LoVo (cell line): ENCODE measurements at regions not wholly inside any gene's neighbourhood (a gene's known extent, or its start where the extent isn't known, plus 50 kb on each side); places are given as distances from the start of the nearest gene placed in this dataset.

Experiments used
- DNase-seq: peaks from one replicate; pipeline ENCODE4 v3.0.0-alpha.2; 2016; ENCODE audit warnings: low spot score

DNA sequence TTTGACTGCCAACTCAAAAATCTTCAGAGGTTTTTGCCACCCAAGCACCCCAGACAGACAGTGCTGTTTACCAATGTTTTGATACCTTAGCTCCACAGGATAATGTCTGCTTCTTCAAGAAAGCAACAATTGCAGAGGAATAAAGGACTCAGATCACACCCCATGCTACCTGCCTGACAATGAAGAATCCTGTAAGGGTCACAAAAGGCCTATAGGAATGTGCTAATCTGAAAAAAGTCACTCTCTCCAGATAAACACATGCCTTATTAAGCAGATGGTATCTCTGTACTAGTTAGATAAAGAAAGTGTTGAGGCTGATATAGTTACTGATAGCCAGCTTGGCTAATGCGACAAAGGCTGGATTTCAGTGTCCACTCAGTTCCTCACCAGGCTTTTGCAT, 1076.7 kb upstream of the SORCS1 start:
- no peak for DNase-seq

DNA sequence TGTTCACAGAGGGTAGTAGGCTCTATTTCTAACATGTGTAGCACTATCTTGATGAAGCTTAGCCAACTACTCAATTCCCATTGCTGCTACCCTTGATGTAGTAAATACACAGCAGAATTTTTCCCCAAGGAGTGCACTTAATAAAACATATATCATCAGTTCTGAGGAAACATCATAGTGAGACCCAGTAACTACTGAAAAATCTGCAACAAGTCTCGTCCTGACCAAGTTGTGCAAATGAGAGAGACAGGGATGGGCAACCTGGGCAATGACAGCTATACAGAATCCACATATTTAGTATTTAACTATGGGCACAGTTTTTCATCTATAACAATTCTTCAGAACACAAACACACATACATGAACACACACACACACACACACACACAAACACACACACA, 1073.8 kb upstream of the SORCS1 start:
- no peak for DNase-seq

DNA sequence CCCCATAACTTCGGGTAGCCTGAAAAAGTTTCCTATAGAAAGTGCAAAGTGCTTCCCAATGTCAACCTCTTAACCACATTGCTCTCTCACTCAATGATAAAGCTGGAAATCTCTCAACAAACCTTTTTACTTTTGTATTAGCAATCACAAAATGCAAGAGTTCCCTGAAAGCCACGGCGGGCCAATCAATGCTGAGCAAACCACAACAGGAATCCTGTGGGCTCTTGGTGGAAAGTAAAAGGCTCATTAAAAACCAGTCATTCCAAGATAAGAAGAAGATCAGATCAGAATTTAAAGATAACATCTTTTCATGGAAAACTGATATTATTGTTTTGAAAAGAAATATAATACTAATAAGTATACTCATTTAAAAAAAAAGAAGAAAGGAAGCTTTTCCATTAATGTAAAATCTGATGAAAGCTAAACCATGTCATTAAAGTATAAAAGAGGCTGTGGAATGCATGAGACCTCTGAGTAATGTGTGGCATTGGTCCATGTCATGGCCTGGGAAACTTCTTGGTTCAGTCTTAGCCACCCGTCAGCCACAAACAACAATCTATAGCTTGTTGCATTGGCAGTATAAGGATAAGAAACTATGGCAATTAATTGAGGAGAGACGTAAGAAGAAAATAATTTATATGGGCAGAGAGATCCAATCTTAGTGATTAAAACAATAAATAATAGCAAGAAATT, 1066.1 kb upstream of the SORCS1 start:
- peak; percentile 1 for DNase-seq

DNA sequence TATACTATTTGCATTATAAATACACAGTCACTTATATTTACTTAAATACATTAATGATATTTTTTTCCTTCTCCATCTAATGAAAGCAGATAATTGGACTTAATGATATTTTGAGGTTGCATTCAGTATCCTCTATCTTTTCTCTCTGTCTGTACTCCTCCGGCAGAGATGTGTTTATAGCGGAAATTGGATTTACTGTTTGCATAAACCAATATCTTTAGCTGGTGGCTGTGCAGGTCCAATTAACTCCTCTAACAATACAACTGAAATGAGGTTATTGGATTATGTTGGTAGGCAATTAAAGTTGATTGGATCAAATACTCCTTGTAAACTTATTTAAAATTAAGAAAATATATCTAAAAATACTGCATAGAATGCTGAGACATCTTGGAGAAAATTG, 1044.2 kb upstream of the SORCS1 start:
- no peak for DNase-seq

DNA sequence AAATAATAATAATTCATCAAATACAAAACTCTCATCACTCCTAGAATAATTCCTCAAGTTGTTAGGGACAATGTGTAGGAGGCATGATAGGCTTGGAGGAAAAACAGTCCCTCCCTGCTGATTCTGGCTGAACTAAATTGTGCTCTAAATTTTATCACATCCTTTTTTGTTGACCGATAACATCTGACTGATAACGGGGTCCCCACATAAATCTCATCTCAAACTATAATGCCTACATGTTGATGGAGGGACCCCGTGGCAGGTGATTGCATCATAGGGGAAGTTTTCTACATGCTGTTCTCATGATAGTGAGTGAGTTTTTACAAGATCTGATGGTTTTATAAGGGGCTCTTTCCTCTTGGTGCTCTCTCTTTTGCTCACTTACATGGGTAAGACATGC, 1043.5 kb upstream of the SORCS1 start:
- no peak for DNase-seq

DNA sequence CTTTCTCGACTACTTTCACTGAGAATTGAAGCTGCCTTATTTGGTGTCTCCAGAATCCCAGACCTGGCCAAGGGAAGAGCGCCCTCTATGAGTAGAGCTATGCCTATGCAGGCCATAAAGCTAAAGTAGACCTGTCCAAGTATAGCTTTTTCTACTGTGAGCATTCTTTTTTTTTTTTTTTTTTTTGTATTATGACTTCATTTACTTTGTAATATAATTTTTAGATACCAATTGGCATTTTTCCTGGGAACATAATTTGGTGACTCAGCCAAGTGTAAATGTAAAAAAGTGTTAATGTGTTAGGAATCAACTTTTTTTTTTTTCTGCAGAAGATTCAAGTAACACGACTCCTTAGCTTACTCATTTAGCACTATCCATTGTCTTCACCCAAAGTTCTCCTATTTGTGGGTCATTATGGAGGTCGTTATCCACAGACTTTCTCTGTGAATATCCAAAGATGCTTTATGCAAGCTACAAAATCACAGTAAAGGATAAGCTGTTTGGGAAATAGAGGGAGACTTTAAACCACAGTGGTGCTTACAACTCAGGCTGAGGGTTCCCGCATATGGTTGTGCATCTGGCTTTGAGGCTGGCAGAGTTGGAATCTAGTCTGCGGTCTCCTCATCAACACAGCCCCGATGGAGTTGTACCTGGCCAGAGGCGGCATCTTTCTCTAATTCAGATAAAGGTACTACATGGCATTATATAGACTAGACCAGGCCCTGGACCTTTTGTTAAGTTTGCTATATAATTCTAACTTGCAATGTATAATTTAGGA, 1040.2 kb upstream of the SORCS1 start:
- peak; percentile 16 for DNase-seq

DNA sequence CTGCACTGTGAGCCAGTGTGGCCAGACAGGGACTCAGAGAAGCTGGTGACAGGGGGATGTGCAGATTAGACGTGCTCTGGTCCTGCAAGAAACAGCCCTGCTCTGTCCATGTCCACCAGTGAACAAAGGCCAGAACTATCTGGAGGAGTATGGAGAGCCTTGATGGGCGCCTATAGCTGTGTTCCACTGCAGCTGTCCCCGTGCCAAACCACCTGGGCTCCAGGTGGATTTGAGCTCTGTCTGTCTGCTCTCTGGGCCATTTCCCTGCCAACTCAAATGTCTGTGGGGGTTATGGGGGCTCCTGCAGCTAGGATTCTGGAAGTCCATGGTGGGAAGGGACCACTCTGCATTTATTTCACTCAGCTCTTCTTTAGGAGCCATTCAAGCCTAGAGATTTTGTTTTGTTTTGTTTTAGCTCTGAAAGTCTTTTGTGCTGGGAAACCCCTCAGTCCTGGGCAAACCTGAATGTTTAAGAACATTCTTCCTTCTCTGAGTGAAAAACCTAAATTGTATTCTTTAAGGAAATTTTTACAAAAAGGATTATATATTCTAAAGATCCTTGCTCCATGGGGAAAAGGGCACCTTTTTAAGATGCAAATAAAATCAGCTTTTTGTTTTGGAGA, 1039.5 kb upstream of the SORCS1 start:
- DNase-seq, result no peak

DNA sequence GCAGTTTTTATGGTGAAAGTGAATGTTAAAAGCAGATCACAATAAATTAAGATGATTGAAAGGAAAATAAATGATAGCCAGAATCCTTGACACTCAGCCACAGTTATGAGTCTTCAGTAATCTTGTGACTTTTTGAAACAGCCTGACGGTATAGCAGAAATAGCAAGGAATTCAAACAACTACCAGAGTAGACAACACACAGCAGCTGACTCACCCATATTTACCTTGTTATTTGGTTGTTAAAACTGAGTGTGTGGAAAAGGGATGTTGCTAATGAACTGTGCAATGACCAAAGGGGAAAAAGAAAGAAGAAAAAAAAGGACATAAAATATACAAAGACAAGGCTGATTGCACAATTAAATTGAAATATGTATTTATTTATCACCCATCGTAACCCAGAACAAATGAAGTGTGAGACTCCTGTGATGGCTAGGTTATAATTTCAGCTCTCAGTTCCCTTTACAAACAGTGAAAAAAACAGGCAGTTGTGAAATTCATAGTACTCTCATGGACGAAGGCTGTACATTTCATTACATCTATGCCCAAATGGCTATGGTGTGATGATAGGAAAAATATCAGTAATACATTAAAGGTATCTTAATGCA, 1023.0 kb upstream of the SORCS1 start:
- no peak for DNase-seq

DNA sequence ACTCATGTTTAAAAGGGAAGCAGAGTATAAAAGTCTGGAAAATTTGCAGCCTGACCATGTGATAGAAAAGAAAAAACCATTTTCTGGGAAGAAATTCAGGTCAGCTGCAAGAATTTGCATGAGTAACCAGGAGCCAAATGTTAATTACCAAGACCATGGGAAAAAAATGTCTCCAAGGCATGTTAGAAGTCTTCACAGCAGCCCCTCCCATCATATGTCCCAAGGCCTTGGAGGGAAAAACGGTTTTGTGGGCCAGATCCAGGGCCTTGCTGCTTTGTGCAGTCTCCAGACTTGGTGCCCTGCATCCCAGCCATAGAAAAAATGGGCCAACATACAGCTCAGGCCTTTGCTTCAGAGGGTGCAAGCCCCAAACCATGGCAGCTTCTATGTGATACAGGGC, 1019.6 kb upstream of the SORCS1 start:
- DNase-seq, result no peak

DNA sequence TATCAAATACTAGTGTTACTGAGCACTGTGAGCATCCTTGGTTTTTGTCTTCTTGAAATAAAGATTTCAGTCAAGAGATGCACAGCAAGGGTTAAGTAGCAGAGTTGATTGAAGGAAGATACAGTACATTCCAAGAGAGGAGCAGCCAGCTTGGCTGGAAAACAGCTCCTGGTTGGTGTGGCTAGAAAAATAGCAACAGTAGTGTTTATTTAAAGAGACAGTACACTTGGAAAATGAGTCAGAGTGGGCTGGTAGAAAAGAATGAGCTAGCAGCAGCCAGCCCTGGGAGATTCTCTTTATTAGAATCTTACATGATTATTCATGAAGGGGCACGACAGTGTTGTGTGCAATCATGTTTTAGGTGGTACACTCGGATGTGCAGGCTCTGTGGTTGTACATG, 1016.4 kb upstream of the SORCS1 start:
- DNase-seq, result no peak

DNA sequence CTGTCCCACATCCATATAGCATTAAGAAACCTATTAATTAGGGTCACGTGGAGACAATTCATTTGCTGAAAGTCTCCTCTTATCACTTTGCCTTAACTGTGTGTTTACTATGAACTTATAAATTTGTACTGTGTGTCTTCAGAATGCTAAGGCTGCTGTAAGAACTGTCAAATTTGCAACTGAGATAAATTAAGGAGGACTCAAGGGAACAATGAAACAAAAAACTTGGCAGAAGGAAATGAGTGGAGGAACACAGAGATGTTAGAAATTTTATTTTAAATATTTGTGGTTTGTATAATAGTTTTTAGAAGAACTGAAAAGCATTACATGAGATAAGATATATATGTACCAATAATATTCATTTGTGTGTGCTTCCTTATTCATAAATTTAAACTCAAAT, 1005.3 kb upstream of the SORCS1 start:
- DNase-seq, result no peak

DNA sequence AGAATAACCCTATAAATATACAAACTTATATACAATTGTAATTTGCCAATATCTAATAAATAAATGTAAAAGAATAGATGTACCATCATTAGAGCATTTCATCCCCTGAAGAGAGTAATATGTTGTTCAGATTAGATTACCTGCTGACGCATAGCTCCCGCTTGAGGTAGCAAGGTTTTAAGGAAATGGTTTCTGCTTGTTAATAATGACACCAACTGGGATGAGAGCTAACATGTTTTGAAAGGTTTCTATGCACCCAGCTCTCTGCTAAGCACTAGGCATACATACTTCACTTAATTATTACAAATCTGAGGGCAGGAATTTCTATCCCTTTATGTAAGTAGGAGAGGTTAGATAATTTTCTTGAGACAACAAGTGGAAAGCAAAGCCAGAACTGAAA, 1003.3 kb upstream of the SORCS1 start:
- no peak for DNase-seq

DNA sequence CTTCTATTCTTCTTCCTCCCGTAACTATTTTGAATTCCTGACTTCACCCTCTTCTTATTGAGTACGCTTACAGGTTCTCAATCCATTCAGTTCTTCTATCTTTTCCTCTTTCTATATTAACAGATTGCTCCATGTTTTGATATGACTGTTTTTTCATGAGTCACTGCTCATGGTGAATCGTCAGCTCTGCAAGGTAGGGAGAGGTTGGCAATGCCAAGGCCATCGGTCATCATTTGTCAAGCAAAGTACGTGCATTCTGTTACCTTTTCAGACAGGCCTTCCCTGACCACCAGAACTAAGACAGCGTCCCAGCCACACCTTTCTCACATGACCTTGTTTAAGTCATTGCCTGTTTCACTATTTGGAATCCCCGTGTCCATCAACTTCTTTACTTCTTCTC, 1001.9 kb upstream of the SORCS1 start:
- no peak for DNase-seq

DNA sequence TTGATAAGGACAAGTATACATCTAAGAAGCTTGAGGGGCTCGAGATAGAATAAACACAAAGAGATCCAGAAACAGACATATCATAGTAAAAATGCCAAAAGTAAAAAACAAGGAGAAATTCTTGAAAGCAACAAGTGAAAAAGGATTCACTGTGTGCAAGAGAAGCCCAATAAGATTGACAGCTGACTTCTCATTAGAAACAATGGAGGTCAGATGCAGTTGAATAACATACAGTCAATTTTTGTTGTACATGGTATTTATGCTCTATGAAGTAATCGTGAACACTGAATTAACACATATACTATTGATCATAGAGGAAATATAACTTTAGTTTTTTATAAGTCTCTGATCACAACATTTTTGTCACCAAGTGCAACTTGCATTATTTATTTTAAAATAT, 982.8 kb upstream of the SORCS1 start:
- no peak for DNase-seq

DNA sequence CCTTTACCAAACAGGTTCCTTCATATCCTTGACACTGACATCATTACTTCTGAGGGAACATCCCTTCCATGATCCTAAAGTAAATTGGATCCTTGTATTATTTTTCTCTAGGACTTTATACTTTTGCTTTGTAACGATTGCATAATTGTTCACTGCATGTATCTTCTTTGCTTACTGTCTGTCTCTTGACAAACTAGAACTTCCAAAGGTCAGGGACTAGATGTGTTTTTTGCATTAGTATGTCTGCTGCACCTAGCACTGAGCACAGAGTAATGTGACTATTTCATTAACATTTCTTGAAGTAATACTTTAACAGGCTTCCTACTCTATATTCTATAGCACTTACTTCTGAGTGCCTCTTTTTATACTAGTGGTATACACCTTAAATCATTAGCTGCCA, 976.6 kb upstream of the SORCS1 start:
- DNase-seq, result no peak

DNA sequence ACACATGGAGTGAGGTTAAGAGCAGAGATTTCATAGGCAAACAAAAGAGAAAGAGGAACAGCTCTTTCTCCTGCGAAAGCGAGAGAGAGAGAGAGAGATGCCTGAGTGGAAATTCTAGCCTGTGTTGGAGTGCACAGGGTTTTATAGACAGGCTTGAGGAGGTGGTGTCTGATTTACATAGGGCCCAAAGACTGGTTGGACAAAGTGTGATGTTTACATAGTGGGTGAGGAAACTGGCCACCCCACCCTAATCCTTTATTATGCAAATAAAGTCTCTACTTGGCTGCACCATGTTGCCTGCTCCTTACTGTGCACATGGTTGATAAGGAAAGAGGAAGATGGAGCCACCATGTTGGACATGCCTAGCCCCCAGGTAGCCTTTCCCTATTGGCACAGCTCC, 967.8 kb upstream of the SORCS1 start:
- peak; percentile 2 for DNase-seq

DNA sequence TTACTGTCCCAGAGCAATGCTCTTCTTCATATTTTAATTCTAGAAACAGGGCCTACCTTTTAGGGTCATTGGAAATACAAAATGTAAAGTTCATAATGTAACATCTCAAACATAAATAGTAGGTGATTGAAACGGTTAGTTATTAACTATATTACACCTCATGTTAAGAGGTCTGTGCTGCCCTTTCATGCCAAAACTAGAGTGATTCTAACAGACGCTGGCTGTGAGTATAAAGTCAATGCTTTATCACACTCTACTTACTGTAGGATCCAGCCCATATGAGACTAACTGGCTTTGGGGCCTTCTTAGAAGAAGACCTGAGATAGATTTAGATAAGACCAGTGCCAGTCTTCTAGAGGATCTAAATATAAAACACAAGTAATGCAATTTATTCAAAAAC, 966.1 kb upstream of the SORCS1 start:
- no peak for DNase-seq

DNA sequence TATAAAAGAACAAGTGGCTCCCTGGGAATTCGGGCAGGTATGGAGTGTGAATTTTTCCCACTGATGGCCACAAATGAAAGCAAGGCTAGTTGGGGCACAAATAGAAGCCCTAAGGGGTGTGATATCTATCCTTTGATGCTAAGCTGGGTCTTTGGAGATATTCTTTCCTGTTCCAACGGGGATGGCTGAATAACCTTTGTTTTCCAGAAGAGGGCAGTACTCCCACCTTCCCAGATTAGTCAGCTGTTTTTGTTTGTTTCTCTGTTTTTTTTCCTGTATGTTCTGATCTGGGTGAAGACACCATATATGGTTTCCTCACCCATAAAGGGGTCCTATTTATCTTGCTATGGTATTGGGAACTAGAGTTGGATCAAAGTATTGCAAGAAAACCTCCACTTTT, 947.7 kb upstream of the SORCS1 start:
- DNase-seq, result no peak

DNA sequence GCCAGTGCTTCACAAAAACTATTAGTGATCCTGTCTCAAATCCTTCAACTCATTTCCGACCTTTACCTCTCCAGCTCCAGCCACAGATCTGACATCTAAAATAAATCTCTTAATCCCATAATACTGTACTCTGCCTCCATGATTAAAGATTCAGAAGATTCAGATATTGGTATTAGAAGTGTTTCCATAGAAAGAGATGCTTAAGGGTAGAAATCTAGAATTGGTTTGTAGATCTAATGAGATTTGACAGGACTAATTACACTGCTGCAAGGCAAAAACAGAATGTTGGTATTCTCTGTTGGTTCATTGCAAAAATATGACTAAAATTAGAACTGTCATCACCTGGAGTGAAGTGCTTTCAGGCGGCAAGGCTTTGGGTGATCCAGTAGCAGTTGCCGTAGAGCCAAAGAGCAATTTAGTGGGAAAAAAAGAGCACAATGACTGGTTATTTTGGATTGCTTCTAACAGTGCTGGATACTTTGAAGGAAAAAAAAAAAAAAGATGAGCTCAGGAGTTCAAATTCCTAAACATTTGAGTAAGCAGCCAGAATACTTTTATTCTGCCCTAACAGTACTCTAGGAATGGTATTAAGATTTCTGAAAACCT, 940.1 kb upstream of the SORCS1 start:
- no peak for DNase-seq

DNA sequence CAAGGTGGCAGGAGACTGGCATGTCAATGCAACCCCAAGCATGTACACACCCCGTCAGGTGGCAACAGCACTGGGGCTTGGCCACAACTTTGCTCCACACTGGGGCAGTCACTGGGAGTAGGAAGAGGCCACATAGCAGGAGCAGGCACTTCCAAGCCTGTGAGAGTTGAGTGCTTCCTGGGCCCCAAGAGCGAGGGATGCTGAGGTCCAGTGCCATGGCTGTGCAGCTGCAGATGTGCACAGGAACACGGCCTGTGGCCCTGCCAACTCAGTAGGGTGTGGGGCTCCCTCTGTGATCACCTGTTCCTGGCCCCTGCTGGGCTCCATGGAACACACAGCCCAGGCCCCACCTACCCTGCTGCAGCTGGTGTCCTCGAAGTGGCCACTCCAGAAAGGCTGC, 932.8 kb upstream of the SORCS1 start:
- DNase-seq, result no peak

DNA sequence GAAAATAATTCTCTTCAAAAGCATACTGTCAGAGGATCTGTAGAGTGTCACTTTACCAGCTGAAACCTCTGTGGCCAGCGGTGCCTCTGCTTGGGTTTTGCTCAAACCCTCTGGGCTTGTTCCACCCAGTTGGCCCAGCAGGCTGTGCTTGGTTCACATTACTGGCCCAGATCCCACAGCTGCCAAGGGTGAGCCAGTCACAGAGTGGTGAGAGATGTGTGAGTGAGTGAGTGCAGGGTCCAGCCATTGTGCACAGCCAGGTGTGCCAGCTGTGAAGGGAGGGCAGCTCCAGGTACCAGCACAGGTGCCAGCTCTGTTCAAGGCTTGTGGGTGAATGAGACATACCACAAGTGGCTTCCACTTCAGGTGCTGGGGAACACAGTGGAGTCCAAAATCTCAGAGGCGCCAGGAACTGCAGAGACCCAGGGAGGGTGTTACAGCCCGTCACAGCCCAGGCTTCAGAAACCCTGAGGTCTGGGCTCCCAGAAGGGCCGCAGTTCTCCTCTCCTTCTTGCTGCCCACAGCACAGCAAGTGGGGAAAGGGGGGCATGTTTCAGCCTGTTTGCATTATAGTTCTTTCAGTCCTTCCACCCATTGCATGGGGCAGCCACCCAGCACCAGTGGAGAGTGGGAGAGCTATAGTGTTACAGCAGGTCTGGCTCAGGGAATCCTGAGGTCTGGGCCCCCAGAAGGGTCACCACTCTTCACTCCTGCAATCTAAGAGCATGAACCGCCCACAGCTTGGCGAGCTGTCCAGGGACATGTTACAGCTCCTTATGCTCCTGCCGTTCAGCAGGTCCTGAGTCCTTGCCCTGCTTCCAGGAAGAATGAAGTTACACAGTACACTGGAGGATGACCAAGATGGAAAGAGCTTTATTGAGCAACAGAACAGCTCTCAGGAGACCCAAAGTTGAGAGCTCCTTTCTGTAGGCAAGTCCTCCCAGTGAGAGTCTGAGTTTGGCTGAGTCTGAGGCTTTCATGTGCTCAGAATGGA, 931.7 kb upstream of the SORCS1 start:
- no peak for DNase-seq
